NCI-H748 (cell line): ENCODE measurements at regions not wholly inside any gene's neighbourhood (a gene's known extent, or its start where the extent isn't known, plus 50 kb on each side); places are given as distances from the start of the nearest gene placed in this dataset.

Experiments
- DNase-seq: peaks from one replicate; lab custom pipeline; 2025; ENCODE audit not compliant: unreplicated experiment; lab: John Stamatoyannopoulos, UW

- DNase-seq: no peak
These were observed 155.6 kb downstream of the CD83 start for GRCh38 chr6:14273191-14273590.

DNA sequence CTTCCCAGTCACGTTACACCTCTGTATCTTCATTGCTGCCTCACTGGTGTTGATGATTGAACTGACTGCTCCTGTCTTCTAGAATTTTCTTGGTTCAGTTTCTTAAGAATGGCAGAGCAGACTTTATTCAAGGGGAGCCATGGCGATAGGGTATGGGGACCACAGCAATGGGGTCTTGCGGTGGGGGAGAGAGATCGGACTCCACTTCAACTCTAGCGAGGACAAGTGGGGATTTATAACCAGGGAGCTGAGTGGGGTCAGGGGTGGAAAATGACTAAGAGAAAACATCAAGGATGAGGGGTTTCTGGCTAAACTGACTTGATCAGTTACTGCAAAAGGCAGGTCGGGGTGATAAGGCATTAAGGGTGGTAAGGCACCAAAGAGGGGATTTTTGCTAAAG, 156.4 kb downstream of the CD83 start:
- DNase-seq: no peak

DNA sequence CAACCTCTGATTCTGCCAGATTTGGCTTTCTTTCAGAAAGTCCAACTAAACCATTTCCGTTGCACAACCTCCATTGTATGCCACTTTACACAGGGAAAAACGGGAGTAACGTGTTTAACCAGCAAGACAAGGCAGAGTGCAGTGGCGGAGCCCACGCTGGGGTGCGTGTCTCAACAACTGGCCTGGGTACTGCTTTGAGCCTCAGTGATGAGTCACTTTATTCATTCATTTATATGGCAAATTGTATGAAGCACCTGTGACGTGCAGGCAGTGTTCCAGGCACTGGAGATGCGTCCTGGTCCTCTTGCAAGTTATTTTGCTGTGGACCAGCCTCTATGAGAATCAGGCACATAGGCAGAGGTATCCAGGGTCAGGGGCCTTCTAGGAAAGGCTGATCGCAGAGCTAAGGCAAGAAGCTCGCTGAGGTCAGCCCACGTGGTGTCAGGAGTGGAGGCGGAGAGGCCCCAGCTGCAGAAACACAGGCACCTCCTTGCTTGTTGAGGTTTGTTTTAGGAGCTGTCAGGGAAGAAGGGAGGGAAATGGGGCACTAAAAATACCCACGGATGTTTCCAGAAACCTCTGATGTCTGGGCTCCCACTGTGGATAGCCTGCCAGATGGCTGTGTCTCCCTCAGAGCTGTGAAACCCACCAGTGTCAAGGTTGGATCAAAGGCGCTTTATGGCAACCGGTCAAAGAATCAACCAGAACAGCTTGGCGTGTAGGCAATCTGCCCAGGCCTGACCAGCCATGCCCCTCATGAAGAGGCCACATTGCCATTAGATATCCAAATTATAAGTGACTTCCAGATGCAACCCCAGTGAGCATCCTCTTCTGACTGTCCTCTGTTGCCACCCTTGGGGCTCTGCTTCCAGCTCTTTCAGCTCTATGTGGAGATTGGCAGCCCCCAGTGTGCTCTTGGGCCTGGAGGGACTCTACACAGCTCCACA, 157.2 kb downstream of the CD83 start:
- DNase-seq: no peak

GRCh38 chr6:14275493-14275851, 157.9 kb downstream of the CD83 start:
- no peak for DNase-seq

DNA sequence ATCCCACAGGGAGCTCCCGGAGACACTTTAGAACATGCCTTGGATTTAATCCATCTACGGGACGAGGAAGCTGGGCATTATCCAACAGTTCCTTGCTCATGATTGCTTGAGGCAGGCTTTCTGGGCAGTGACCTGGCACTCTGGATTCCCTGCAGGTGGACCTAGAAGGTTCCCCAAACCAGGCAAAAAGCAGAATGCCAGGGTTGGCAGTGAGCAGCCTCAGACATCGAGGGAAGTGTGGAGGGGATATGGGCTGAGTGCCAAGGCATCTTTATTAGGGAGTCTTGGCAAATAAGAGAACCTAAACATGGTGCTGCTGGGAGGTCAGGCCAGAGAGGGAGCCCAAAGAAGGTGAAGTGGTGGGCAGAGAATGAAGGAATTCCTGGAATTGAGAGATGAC, 158.5 kb downstream of the CD83 start:
- no peak for DNase-seq

GRCh38 chr6:14276667-14277404, 159.3 kb downstream of the CD83 start:
- DNase-seq: no peak

DNA sequence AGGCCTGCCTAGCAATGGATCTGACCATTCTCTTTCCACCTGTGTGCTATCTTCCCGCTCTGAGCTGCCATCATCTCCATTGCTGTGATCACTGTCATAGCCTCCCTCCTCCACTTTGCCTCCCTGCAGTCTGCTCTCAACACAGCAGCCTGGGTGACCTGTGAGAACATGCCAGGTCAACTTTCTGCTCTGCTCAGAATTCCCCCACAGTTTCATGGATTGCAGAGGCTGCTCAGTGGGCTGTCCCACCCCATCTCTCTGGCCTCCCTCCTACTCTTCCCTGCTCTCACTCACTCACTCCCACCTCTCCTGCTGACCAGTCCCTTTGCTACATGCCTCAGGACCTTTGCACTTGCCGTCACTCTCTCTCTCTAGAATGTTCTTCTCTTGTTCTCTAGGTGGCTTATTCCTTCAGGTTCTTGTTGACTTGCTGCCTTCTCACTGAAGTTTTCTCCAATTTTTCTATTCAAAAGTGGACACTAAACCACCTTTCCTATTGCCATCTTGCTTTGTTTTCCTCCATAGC, 159.9 kb downstream of the CD83 start:
- no peak for DNase-seq

GRCh38 chr6:14278006-14278405, 160.4 kb downstream of the CD83 start:
- DNase-seq: no peak

GRCh38 chr6:14278446-14278845, 160.9 kb downstream of the CD83 start:
- no peak for DNase-seq

DNA sequence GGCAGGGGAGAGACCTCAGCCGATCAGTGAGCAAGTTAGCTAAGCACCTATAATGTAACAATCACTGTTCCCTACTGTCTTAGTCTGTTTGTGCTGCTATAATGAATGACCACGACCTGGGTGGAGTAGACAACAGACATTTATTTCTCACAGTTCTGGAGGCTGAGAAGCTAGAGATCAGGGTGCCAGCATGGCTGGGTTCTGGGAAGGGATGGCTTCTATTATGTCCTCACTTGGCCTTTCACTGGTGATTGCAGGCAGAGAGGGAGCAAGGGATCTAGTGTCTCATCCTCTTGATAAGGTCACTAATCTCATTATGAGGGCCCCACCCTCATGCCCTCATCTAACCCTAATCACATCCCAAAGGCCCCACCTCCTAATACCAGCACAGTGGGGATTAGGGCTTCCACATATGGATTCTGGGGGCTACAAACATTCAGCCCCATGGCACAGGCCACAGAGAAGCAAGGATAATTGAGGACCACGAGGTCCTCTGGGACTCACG, 162.5 kb downstream of the CD83 start:
- DNase-seq: no peak

DNA sequence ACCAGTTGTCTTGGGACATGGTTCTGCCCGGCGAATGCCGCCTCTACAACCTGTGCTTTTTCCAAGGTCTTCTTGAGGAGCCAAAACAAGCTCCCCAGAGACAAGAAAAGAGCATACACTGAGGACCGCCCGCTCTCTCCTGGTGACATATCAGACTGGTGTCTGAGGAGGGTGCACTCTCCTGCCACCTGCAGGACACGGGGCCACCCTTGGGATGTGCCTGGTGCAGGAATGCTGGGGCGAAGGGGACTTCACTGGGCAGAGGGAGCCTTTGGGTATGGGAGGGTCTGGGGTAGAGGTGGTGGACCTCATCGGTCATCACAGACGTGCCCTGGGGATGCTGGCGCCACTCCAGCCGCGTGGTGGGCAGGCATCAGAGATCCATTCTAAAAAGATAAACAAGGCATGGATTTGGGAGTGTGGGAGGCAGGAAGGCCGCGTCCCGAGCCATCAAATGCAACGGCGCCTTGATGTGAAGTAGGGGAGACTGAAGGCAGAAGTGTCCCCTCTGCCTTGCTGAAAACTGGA, 163.3 kb downstream of the CD83 start:
- no peak for DNase-seq

GRCh38 chr6:14281811-14282660, 164.5 kb downstream of the CD83 start:
- no peak for DNase-seq

GRCh38 chr6:14282854-14283505, 165.4 kb downstream of the CD83 start:
- peak; percentile 26 for DNase-seq

DNA sequence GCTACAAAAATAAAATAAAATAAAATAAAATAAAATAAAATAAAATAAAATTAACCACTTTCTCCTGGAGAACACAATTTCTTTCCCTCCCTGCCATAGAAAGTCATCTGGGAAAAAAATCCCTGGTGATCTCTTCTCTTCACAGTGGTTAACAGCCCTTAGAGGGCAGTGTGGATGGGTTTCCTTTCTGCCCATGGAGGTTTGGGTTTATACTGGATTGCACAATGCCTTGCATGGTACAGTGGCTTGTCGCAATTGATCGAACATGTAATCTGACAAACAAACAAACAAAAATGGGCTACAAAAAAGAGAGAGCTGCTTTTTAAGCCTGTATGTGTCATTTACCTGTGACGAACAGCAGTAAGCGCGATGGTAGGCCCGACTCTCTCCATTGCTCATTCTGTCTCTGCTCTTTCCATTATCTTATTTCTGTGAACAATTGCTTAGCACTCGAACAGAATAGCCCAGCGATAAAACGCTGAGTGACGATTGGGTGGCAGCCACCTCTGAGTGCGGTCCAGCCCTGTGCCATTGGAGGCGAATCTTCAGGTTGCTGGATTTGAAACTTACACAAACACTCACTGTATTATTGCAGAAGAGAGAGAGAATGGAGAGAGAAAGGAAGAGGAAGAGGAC, 166.1 kb downstream of the CD83 start:
- peak; percentile 94 for DNase-seq

- peak; percentile 48 for DNase-seq
These were observed 167.5 kb downstream of the CD83 start for GRCh38 chr6:14284969-14285590.

- no peak for DNase-seq
These were observed 168.6 kb downstream of the CD83 start for GRCh38 chr6:14286144-14286543.

DNA sequence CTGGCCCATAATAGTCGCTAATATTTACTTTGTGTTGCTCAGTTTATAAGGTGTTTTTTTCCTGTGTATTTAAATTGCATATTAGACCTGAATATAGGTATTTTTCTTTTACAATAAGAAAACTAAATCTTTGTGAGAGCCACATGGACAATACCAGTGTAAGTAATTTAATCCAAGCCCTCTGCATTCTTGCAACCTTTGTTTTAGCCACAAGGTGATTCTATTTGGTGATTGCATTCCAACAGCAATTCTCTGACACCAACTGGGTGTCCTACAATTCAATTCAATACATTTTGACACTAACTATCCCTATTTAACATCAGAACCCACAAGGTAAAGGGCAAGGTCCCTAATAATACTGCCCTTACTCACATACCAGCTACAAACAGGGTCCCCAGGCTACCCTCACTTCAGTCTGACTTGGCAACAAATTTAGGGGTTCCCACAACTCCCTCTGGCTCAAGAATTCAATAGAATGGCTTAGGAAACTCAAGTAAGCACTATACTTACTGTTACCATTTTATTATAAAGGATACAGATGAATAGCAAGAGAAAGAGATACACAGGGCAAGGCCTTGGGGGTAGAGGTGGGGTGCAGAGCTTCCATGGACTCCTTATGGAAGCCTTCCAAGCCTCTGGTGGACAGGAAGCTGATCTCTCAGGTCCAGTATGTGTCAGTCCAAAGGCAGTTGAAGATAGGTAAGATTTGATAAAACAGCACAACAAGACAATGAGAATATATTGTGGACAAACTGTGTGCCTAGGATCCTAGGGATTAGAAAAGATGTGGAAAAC, 169.3 kb downstream of the CD83 start:
- no peak for DNase-seq

DNA sequence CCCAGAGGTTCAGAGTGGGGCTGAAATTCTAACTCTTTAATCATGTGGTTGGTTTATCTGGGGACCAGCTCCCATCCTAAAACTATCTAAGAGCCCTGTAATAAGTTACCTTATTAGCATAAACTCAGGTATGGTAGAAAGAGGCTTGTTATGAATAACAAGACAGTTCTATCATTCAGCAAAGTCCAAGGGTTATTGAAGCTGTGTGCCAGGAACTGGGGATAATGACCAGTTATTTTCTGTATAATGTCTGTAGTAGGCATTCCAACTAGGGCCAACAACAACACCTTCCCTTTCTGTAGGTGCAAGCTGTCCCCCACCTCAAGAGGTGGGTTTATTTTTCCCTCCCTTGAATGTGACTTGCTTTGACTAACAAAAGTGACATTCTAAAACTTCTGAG, 170.1 kb downstream of the CD83 start:
- DNase-seq: no peak
